Activated CD4-positive, alpha-beta T cell treated with anti-CD3 and anti-CD28 coated beads, Interleukin-2, amount 50 U/mL, for 4 hours (primary cell): ENCODE measurements at regions not wholly inside any gene's neighbourhood (a gene's known extent, or its start where the extent isn't known, plus 50 kb on each side); places are given as distances from the start of the nearest gene placed in this dataset.

ENCODE experiments used
- DNase-seq, 2 experiments: peaks; one replicate each; pipeline ENCODE4 v3.0.0-alpha.2; 2020

DNA sequence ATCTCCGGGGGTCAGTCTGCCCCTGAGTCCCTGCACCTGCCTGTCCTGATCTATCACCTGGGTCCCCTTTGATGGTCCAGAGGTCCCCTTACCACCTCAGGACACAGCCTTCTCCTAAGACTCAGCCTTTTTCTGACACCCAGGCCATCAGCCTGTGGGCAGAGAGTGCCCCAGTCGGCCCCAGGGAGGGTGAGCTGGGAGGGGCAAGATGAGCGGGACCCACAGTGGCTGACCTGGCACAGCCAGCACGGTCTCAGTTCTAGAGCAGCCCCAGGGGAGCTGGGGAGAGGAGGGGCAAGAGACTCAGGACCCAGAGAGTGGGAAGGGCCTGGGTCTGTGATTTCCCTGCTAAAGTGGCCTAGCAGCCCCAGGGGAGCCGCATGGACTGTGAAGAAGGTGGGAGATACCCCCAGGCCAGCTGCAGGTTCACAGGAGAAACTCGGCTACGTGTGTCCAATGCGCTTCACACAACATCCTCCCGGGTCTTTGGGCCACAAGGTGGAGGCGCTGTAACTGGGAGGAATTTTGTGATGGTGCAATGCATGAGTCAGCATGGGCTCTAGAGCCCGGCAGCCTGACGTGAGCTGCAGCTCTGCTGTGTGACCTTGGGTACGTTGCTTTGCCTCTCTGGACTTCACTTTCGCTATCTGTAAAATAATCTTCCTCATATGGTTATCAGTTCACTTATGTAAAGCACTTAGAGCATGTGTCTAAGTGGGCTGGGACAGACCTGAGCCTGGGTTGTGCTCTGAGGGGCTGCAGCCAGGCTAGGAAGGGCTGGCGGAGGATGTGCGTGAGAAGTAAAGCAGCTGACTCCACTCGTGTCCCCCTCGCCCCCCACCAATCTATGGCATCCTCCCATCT, 67.2 kb upstream of the LHX1 start:
- DNase-seq: no peak

GRCh38 chr17:36870720-36870999, 66.6 kb upstream of the LHX1 start:
- no peak for DNase-seq

DNA sequence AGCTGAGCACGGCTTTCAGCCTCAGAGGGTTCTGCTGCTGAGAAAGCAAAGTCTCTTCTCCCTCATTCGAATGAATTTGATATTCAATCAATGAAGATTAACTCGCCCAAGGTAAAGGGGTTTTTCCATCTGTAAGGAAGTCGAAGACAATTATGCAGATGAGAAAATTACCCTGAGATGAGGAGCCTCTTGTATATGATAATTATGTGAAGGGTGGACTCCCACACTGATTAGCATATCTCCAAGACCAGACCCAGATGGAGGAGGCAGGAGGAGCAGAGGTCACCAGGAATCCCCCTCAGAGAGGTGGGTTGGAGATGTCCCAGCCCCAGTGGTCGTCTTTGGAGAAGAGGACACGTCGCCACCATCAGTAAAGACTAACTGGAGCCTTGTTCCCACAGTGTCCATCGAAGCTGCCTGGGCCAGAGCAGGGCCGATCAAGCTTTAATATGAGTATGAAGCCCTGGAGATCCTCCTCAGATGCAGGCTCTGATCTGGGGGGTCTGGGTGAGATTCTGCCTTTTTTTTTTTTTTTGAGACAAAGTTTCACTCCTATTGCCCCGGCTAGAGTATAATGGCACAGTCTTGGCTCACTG, 61.5 kb upstream of the LHX1 start:
- no peak for DNase-seq

DNA sequence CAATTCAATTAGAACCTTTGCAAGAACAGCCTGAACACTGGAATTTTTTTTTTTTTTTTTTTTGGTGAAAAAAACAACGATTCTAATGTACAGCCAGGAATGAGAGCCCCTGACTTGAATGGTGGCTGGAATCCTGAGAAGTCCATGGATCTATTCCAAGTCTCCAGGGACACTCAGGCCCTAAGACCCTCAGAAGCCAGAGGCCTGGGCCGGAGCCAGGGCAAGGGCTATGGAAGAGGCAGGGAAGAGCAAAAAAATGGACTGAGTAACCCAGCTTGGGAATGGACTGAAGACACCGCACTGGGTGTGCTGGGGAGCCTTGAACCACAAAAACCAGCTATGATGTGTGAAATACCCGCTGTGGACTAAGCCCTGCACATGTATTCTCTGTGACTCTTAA, 60.3 kb upstream of the LHX1 start:
- DNase-seq: no peak

DNA sequence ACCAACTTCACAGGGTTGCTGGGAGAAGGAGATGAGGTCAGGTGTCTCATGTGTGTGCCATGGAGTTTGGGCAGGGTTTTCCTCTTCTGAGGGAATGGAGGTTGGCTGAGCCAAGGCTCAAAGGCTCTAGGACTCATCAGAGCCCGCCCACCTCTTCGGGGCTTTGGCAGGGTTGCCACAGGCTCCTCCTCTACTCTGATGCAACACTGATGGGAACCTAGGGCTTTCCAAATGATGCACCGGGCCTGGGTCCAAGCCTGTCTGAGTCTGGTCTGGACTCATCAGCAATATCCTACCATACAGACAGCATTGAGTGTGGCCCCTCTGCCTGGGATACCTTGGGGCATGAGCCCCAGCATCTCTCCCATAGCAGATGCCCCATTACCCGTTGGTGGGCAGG, 59.5 kb upstream of the LHX1 start:
- DNase-seq: no peak

GRCh38 chr17:36878216-36878615, 59.1 kb upstream of the LHX1 start:
- no peak for DNase-seq

DNA sequence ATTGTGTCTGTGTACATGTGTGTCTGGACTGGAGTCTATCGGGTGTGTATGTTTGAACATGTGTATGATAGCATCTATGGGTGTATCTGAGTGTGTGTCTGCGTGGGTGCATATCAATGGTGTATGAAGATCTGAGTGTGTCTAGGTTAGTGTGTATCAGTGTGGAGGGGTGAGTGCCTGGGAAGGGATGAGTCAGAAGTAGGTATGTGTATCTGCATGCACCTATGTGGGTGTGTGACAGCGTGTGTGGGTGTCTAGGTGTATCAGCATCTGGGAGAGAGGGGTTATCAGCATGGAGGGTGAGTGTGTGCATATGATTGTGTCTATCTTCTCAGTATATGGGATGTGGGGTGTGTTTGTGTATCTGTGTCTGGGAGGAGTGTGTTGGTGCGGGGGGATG, 58.2 kb upstream of the LHX1 start:
- DNase-seq: no peak

DNA sequence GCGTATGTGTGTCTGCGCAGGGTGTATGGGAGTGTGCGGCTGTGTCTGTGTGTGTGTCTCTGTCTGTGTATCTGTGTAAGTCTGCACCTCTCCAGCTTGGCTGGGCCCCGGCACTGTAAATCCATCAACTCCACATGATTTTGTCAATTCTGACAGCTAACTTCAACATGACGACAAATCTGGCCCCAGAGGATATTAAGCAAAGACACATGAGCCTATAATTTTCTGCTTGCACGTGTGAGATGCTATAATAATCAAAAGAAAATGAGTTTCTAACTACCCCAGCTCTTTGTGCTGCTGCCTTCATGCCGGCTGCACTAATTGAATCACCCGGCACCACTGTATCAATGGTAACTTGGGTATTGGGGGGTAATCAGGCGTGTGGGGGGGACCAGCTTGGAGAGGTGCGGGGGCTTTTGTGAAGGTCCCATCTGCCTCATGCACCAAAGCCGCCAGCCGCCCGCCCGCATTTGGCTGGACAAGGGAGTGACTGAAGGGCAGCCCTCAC, 57.6 kb upstream of the LHX1 start:
- DNase-seq: no peak

DNA sequence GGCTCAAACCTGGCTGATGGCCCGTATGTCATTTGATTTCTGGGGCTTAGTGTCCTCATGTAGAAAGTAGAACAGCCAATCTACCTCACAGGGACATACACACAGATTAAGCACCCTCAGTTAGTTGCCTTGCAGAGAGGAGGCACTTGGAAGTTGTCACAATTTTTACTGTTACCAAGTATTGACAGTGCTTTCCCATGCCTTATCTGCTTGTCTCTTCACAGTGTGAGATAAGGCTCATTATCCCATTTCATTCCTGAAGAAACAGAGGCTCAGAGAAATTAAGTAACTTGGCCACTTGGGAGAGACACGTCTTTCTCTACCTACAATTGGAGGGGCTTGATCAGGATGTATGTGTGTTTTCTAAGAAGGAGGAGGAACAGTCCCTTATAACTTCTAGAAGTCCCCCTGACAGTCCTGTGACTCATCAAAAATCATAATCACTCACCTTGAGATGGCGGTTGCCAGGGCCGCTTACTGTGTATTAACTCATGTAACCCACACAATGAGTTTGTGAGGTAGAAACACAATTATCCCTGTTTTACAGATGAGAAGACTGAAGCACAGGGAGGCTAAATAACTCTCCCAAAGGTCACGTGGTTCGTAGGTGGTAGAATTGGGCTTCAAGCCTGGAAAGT, 56.9 kb upstream of the LHX1 start:
- no peak for DNase-seq

- no peak for DNase-seq
Observed at GRCh38 chr17:36881323-36881722, 56.0 kb upstream of the LHX1 start.

DNA sequence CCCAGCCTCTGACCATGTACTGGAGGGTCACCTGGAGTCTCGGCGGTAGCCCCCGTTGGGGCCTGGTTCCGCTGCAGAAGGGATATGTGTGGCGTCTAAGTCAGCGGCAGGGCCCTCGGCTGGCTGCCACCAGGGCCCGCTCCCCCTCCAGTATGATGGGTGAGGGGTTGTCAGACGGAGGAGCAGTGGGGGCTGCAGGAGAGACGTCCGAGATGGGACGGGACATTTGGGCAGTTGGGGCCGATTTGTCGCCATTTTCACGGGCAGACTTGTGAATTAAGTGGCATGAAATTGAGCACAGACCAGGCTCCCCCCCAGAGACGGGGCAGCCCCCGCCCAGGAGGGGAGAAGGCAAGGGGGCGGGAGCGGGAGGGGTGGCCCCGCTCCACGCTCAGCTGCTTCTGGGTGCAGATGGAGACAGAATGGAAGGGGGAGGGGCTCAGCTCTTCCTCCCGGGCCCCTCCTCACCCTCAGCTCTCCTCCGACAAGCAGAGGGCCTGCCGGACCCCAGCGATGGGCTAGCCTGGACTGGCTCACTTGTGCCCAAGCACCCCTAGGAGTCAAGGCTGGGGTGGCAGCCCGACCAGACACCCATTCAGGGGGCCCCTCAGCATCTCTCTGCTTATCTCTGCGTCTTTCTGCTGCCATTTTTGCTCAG, 52.7 kb upstream of the LHX1 start:
- no peak for DNase-seq

DNA sequence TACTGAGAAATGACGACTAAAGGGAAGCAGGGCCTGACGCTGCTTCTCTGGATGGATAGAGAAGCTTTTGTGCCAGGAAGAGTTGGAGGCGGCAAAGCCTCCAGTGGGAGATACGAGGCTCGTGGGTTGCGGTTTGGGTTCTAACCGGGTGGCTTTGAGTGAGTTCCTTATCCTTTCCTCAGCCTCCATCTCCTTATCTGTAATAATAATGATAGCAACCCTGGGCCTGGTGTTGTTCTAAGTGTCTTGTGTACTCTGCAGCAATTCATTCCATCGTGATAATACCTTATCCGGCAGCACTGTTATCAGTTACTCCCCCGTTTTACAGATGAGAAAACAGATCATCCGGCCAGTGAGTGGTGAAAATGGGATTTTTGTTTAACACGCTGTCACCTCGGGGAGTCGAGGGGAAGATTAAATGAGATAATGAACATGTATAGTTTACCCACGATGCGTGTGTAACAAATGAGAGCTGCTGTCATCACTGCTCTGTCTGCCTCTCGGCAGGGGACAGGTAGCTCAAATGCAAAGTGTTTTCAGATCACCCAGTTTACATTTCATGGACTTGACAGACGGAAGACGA, 52.0 kb upstream of the LHX1 start:
- DNase-seq: no peak

GRCh38 chr17:36885771-36886377, 51.4 kb upstream of the LHX1 start:
- DNase-seq: no peak
